8988T (cell line): ENCODE measurements at regions not wholly inside any gene's neighbourhood (a gene's known extent, or its start where the extent isn't known, plus 50 kb on each side); places are given as distances from the start of the nearest gene placed in this dataset.
"Not testable (repeated sequence)": the region's sequence is repeated elsewhere in the genome, so short reads cannot be mapped to it uniquely, and the experiment has no call there.

ENCODE experiments used
- DNase-seq: peaks from one replicate; pipeline ENCODE4 v3.0.0; 2011

DNA sequence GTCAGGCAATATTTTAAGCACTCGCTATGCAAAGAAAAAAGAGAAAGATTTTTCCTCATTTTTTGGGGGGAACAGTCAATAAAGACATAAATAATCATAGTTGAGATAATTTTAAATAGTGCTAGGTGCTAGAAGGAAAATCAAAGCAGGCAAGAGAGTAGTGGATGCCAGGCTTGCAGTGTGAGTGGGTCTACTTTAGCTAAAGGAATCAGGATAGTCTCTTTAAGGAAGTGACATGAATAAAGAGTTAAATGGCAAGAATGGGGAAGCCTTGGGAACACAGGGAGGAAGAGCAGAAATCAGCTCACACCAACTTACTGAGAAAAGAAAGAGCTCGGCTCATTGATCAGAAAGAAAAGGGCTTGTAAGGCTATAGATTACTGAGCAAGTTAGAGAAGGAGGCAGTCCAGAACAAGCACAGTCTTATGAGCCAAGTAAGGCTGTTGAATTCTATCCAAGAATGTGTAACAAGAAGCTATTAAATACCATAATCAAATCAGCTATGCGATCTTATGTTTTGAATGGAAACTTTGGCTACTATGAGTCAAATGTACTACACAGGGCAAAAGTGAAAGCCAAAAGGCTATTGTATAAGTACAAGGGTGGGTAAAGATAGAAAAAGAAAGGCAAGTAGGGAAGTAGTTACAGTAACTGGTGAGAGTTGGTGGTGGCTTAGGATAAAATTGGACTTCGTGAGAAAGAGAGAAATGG is 833.8 kb upstream of the PIK3C3 start:
- no peak for DNase-seq

DNA sequence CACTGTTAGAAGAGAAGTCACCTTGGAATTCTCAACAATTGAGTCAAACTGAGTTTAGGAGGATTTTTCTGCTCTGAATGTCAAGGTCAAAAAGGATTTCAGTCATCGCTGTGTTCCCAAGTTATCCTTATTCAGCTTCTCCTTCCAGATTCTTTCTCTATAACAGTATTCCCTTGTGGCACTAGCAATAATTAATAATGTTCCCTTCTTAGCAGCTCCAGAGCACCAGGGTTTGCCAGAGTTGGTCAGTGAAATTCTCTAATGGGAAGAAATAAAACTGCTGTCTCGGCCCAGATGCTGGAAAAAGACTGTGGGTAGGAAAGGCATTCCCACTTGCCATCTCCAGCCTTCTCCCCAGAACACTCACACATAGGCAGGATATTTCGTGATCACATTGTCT is 836.0 kb upstream of the PIK3C3 start:
- DNase-seq = no peak

DNA sequence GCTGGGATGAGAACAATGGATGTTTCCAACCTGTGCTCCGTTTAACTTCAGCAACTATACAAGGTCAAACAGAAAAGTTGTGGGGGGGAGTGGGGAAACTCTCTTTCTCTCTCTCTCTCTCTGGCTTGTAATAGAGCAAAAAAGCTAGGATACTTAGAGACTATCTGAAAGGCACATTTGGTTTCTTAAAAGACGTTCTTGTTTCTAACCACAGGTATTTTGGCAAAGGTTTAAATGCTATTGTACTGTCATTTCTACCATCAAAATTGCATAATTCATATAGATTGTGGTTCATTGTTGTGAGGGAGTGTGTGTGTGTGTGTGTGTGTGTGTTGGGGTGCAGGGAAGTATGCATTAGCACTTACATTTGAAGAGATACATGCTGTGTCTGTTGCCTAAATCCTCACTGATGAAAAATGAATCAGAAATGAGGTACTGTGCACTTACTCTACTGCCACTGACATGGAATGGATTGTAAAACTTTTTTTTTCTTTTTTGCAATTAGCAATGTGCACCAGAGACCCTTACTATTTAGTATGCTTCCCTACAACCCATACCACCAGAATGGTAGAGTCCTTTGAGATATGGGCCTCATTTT is 841.0 kb upstream of the PIK3C3 start:
- no peak for DNase-seq

DNA sequence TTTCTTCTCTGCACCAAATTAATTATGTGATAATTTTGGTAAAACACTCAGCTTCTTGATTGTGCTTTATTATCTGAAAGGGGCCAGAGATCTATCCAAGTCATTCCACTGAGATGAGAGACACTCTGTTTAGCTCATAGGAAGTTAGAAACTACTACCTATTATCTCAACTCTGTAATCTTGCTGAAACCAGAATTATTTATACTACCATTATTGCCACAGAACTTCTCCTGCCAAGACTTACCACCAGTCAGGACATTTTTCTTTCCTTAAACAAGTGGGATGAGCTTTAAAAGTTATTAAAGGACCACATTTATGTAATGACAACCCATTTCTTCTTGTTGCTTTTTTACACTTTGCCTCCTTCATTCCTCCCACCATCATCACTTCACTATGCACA is 855.6 kb upstream of the PIK3C3 start:
- no peak for DNase-seq

DNA sequence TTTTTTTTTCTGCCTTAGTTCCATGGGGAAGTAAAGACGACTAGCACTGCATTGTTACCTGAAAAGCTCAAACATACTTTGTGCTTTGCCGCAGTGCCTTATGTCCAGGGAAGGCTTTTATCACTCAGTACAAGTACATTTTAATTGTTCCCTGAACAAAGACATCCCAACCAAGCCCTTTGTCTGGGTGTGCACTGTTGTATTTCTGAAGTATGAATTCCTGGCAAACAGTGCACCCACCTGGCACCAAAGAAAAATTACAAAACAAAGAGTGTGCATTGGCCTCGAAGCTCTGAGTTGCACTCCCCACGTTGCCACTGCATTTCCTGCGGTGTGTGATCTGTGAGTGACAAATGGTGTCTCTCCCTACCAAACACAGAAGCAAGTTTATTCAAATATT is 858.5 kb upstream of the PIK3C3 start:
- no peak for DNase-seq

DNA sequence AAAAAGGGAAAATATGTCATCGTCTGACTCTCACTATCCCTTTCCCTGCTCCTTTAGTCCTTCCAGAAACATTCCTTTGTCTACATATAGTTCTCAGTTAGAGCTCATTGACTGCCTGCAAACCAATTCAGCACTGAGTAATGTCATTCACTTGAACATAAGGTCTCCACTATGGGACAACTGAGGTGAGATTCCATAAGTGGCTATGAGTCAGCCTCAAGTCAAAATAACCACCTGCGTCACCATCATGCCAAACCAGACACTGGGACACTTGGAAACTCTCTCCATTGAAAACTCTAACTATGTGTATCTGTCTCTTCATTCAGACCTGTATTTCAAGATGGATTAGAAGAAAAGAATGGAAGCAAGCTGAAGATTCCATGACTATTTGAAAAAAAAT is 878.0 kb upstream of the PIK3C3 start:
- no peak for DNase-seq

DNA sequence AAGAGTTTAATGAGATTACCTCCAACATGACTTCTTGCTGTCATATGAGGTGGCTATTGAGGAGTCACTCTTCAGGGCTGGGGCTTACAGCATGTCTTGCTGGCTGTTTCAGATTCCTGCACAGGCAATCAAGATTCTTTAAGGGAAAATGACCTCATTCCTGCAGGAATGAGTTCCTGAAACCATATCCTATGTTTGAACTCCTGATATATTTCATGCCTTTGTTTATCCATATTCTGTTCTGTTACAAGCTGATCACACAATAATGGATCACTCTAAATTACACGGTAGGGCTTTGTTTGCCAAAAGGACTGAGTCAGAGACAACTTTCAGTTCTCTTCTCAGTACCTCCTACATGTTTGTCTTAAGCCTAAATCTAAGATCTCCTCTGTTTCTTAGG is 879.8 kb upstream of the PIK3C3 start:
- DNase-seq = no peak

DNA sequence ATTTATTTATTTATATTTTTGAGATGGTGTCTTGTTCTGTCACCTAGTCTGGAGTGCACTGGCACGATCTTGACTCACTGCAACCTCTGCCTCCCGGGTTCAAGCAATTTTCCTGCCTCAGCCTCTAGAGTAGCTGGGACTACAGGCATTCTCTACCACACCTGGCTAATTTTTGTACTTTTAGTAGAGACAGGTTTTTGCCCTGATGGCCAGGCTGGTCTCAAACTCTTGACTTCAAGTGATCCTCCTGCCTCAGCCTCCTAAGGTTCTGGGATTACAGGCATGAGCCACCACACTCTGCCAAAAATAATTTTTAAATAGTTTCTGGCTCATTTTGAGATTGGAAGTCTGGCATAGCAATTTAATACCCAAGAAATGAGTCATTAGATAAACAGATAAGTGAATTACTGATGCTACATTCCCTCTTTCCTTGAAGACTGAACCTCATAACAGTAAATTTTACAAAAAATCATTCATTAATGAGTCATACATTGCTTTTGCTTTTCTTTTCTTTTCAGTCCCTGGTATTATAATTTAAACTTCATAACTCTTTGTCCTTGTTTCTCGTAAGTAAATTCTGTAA is 881.6 kb upstream of the PIK3C3 start:
- DNase-seq = no peak

DNA sequence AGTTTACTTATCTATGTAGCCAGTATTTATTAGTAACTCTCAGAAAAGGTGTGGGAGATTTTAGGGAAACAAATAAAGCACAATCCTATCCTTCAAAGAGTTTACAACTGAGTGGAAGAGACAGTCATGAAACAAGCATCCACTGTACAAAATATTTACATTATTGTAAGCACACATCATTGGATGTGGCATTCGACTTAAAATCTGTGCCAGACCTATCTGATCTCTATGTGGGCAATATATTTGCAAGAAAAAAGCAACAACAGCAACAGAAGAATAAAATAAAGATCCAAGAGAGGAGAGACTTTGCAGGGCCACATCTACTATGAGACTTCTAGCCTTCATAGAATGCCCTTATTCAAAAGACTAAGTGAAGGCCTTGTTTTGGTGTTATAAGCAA is 882.1 kb upstream of the PIK3C3 start:
- DNase-seq = no peak

DNA sequence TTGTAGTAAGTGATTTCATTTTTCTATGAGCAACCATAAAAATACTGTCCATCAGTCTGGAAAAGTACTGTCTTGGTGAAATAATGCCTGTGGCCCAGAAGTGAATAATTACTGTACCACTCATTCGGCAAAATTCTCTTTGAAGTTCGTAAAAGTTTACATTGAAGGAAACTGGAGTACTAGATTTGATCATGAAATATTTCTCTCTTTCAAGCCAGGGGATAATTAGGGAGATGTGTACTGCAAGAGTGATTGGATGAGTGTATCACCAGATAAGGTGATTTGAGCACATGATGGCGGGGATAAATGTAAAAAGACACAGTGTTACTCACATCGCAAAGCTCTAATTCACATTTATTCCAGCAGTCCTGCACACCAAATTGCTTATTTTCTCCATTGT is 883.2 kb upstream of the PIK3C3 start:
- no peak for DNase-seq

DNA sequence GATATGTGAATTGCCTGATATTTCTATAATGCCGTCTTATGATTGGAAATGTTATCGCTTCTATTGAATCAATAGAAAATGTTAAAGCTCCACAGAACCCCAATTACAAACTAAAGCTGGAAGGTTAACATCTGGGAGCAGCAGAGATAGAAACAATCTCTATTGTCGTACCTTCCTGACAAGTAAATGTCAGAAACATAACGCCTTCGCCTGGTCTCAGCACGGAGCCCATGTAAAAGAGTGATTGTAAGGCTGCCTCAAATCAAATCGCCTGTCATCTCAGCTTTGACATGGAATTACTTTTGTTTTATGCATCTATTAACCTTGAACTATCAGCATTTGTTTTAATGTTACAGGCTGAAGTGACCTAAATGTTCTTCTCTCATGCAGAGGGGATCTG is 885.9 kb upstream of the PIK3C3 start:
- DNase-seq = no peak

DNA sequence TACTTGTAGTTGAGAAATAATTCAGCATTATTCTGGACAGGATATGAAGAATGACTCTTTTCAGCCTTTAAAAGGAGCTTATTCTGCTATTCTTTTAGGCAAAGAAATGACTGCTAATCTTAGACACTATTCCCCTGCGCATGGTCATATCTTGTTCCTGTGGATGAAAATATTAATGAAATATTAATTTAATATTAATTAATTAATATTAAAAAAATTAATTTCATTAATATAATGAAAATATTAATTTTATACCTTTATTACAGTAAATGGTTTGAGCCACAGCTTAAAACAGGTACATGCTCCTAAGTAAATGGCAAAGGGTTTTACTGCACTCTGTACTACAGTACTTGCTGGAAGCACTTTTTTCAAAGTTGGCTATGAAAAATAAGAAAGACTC is 890.1 kb upstream of the PIK3C3 start:
- DNase-seq = no peak

DNA sequence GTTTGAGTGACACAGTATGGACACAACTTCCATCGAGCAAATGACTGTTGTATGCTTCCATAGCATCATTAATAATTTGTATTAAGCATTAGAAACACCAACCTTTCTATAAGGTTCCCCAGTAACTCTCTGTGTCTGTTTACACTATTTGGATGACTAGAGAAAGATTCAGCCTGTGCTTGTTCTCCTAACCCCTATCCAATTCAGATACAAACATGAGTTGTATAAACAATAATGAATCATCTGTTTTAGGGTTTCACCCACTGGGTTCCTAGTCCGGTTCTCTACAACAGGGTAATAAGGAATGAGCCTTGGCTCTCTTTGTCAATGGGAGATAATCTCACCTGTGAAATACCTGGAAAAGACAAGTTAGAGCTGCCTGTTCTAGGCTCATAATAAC is 894.1 kb upstream of the PIK3C3 start:
- no peak for DNase-seq

DNA sequence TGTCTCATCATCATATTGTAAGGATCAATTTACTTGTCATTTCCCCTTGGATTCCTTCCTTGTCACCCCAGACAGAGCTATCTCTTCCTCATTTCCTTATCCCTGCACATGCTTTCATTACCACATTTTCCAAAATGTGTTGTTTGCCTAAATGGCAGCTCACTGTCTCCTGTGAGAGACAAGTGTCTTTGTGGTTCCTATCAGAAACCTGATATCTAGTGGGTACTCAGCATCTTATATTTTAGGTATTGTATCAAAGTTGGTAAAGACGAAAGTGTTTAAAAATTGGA is 896.0 kb upstream of the PIK3C3 start:
- no peak for DNase-seq

DNA sequence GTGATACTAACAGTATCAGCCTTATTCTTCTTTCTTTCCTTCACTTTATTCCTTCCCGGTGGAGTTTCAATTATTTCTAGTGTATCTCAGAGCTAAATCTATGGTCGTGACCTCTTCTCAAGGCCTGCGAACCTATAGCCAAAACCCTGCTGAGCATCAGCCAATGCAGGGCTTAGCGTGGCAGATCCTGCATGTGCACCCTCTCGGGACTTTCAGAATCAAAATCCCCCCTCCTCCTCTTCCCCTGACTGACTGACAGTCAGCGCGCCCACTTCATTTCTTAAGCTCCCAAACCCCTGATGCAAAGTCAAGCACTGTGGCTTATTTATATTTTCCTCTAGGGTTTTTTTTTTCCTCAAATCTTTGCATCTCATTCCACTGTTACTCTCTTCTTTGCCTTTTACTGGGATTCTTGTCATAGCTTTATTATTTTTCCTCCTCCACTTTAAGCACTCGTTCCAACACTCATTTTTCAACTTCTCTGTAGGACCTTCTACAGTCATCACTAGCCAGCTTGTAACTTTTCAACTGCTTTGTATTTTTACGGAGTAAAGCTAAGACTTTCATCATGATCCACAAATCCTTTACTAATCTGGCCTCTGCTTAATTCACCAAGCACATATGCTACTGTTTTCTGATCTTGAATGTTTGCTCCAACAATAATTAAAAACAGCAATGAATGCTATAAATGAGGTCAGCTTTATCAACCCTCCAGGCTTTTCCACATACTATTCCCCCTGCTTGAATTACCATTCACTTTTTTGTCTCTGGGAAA is 896.5 kb upstream of the PIK3C3 start:
- no peak for DNase-seq

DNA sequence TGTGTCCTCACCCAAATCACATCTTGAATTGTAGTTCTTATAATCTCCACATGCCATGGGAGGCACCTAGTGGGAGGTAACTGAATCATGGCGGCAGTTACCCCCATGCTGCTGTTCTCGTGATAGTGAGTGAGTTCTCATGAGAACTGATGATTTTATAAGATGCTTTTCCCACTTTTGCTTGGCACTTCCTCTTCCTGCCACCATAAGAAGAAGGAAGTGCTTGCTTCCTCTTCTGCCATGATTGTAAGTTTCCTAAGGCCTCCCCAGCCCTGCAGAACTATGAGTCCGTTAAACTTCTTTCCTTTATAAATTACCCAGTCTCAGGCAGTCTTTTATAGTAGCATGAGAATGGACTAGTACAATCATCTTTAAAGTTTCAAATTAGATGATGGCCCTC is 902.4 kb upstream of the PIK3C3 start:
- no peak for DNase-seq

DNA sequence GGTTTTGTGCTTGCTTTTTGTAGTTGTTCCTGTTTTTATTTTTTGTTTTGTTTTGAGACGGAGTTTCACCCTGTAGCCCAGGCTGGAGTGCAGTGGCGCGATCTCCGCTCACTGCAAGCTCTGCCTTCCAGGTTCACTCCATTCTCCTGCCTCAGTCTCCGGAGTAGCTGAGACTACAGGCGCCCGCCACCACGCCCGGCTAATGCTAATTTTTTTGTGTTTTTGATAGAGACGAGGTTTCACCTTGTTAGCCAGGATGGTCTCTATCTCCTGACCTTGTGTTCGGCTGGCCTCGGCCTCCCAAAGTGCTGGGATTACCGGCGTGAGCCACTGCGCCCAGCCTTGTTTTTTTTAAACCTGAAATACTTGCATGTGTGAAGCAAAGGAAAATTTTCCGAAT is 908.8 kb upstream of the PIK3C3 start:
- DNase-seq = not testable (repeated sequence)

DNA sequence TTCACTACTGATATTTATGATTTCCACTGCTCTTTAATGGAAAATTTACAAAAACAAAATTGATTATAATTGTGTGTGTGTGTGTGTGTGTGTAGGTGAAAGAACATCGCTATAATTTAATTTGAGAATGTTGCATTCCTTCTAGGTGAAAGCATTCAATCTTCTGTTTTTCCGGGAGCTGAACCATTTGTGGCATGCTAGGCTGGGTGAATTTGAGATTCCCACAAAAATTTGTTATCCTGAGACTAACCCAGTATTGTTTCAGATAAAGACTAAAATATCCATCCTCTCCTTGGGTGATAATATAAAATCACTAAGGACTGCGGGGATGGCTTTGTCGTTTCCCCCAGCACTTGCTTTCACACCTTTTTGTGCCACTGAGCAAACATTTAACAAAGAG is 911.2 kb upstream of the PIK3C3 start:
- DNase-seq = no peak

DNA sequence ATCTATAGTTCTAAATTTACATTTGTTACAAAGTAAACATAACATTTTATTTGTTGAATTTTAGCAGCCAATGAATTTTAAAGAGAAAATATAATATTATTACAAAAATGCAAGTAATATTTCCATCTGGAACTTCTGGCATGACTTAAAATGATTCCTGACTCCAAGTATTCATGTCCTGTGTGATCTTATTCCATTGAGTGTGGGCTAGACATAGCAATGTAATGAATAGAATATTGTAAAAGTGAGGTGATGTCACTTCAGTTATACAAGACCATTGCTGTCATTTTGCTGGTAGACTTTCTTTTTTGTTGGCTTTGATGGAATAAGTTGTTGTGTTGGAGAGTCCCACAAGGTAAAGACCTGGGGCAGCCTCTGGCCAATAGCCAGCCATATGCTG is 912.2 kb upstream of the PIK3C3 start:
- DNase-seq = no peak

DNA sequence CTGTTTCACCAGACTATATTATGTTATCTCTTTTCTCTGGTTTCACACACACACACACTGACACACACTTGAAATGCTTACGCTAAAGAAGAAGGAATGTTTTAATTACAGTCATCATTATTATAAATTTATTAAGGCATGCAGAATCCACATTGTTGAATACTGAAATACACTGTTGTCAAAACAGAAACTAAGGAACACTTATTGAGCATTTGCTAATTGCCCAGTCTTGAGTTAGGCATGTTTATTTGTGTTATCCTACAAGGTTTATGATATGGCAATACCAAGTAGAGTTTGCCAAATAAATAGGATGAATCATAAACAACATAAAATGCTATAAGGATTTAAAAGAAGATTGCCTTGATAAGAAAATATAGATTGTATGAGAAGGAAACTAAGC is 917.0 kb upstream of the PIK3C3 start:
- DNase-seq = no peak

DNA sequence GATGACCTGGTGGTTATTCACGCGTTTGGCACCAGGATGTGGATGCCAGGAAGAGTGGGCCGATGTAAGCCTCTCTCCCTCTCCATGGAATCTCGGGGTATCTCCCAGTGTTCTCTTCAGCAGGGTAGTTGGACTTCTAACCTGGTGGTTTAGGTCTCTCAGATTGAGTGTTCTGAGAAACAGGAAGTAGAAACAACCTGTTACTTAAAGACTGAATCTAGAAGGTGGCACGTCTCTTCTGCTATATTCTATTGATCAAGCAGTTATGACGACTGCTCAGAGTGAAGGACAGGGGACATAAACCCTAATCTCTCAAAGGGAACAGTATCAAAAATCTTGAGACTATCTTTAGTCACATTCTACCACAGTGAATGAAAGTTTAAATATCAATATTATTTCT is 918.7 kb upstream of the PIK3C3 start:
- DNase-seq = no peak

DNA sequence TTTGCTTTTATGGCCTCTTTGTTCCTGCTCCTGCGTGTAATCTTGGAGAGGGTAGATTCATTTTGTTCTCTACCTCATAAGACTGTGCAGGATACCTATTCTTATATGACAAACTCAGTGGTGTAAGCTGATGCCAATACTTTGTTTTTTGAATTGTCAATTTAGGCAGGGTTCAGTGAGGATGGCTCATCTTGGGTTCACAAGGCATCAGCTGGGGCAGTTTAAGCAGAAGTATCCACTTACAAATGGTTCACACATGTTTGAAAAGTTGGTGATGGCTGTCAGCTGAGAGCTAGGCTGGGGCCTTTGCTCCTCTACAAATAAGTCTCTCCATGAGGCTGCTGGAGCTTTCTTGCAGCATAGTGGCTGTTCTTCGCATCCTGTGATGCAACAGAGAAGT is 920.6 kb upstream of the PIK3C3 start:
- no peak for DNase-seq

DNA sequence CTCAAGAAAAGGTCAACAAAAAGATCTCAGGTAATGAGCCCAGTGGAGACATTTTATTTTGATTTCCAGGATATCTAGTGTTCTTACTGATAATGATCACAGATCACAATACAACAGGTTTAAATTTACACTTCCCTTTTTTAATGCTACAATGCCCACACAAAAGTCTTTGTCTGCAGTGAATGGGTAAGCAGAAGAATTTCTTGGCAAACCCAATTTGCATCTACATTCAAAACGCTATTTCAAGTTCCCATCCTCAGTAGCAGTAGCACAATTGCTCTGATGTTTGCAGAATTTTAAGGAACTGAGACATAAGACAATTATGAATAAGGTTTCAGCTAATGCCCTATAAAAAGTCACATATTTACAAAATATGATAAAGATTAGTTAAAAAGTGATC is 929.4 kb upstream of the PIK3C3 start:
- no peak for DNase-seq

DNA sequence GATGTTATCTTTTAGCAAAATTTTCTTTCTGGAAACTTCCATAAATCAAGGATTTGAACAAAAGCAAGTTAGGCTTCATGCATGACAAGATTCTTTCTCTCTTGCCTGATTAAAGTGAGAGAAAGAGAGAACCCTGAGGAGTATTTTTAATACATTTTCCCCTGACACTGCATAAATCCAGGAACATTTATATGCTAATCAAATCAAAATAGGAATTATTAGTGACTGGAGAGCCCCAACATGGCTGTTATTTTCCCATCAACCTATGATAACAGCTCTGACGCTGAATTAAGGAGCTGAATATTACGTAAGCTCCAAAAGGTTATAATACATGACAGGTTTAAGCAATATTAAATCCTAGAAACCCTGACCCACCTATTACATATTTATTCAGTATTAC is 930.2 kb upstream of the PIK3C3 start:
- DNase-seq = no peak
